ENCODE measurements at regions not wholly inside any gene's neighbourhood (a gene's known extent, or its start where the extent isn't known, plus 50 kb on each side); places are given as distances from the start of the nearest gene placed in this dataset.

GRCh38 chr7:29639386-29639785 lies 75.8 kb downstream of the PRR15 start:
- dilution Hi-C loops (cut with HindIII; ENCODE audit: low sequenced_read_pairs, unreplicated experiment): no loop called here
- Histone ChIP-seq H3K4me3 (ENCODE audit: insufficient read depth, low read depth, low read length) (no peak overlapping the region), H3K36me3 (ENCODE audit: control insufficient read depth, insufficient read depth, low read length) (no peaks in the 10 kb centered on the region), H4K20me1 (ENCODE audit: insufficient read depth, low read length) (no peaks in the 10 kb centered on the region), H3K18ac (ENCODE audit: low read depth, low read length) (no peak overlapping the region), H3K56ac (ENCODE audit: extremely low read depth, insufficient read depth, low read length) (no peak overlapping the region), H2AK5ac (ENCODE audit: low read depth, low read length) (no peak overlapping the region), H2BK5ac (ENCODE audit: low read depth, low read length, poor library complexity, severe bottlenecking) (no peak overlapping the region), H2AFZ (replicated peaks; ENCODE audit: low read length, poor library complexity) (no peak overlapping the region), H3K23ac (ENCODE audit: low read depth, low read length) (no peak overlapping the region), H3K4ac (ENCODE audit: low read depth, low read length) (no peak overlapping the region), H3K79me1 (ENCODE audit: low read depth in 1 of 2, low read length in 2 of 2) (no peaks in the 10 kb centered on the region), H4K8ac (ENCODE audit: low read depth in 2 of 2, low read length in 2 of 2) (no peak overlapping the region), H3K9me1 (ENCODE audit: insufficient read depth, low read length) (no peaks in the 10 kb centered on the region), H4K5ac (ENCODE audit: low read depth, low read length) (no peak overlapping the region), H3K9ac (ENCODE audit: low read depth, low read length) (no peak overlapping the region), H3K27ac (ENCODE audit: insufficient read depth, low read length) (no peak overlapping the region), H2AK9ac (replicated peaks; ENCODE audit: low read depth, low read length, poor library complexity) (no peak overlapping the region), H3K14ac (replicated peaks; ENCODE audit: low read depth, low read length) (no peak overlapping the region), H3K4me1 (ENCODE audit: control insufficient read depth, insufficient read depth, low read length) (no peaks in the 10 kb centered on the region), H2BK120ac (ENCODE audit: low read depth, low read length) (no peak overlapping the region), H2BK15ac (ENCODE audit: low read depth, low read length) (no peak overlapping the region), H2BK20ac (ENCODE audit: low read depth, low read length) (no peak overlapping the region), H4K91ac (ENCODE audit: insufficient read depth, low read depth, low read length) (no peak overlapping the region), H3K4me2 (ENCODE audit: low read depth, low read length) (no peak overlapping the region), H3K9me3 (ENCODE audit: control insufficient read depth, insufficient read depth, low read length) (no peaks in the 10 kb centered on the region), H3K27me3 (ENCODE audit: control insufficient read depth, insufficient read depth, low read length) (no peaks in the 10 kb centered on the region)
- POLR2A ChIA-PET (ENCODE audit: unreplicated experiment): no interaction called here
- WGBS, 2 experiments (ENCODE audit: extremely low coverage in 2 of 2, insufficient read length in 1 of 2): 67% methylated on average over 2 of the region's 5 CpGs; no CpG with 5 or more reads in 1 of the 2 experiments
- CTCF ChIA-PET: no interaction called here
- BruUV-seq (replicated peaks): no TSS peak
- DNase-seq (no peak), ATAC-seq (ENCODE audit: low read depth) (no peak)
- intact Hi-C loops (cut with micrococcal nuclease): loop anchor here (5.0 kb wide), 2 partner anchors 283 to 423 kb away; no protein-coding TSS in a partner anchor
- in situ Hi-C loops (cut with MboI; ENCODE audit: low sequenced_read_pairs): no loop called here
- TF ChIP-seq BHLHE40 (IDR thresholded peaks at IDR 0.05; ENCODE audit: low read depth, low read length) (no peak), FOS (IDR thresholded peaks at IDR 0.05; ENCODE audit: low read depth, low read length) (no peak), RAD21 (IDR thresholded peaks at IDR 0.05; ENCODE audit: low read length) (no peak), RFX5 (IDR thresholded peaks at IDR 0.05; ENCODE audit: low read depth, low read length) (no peak), MXI1 (IDR thresholded peaks at IDR 0.05; ENCODE audit: borderline replicate concordance, low read depth, low read length) (no peak), CTCF (conservative IDR thresholded peaks at IDR 0.05; ENCODE audit: low read depth, low read length) (no peak), SMC3 (IDR thresholded peaks at IDR 0.05; ENCODE audit: low read depth, low read length) (no peak), CHD1 (IDR thresholded peaks at IDR 0.05; ENCODE audit: low read depth, low read length) (no peak), ELK1 (IDR thresholded peaks at IDR 0.05; ENCODE audit: borderline replicate concordance, low read depth, low read length) (no peak), RCOR1 (IDR thresholded peaks at IDR 0.05; ENCODE audit: insufficient replicate concordance, low read length) (no peak), POLR2A (IDR thresholded peaks at IDR 0.05; ENCODE audit: low read depth, low read length) (no peak), NFE2L2 (IDR thresholded peaks at IDR 0.05; ENCODE audit: low read depth, low read length) (no peak), USF2 (IDR thresholded peaks at IDR 0.05; ENCODE audit: low read depth, low read length) (no peak), CEBPB (IDR thresholded peaks at IDR 0.05; ENCODE audit: low read depth, low read length) (no peak), MAZ (IDR thresholded peaks at IDR 0.05; ENCODE audit: borderline replicate concordance, low read depth, low read length) (no peak)
